Neural cell (in vitro differentiated cells): ENCODE measurements at regions not wholly inside any gene's neighbourhood (a gene's known extent, or its start where the extent isn't known, plus 50 kb on each side); places are given as distances from the start of the nearest gene placed in this dataset.

ENCODE experiments used
- H2AFZ ChIP-seq: fragments of 200-600, 300-800 bp; sonication (generic), shearing (Covaris generic); 2 replicates; pipeline ENCODE4 v1.6.0; 2014; ENCODE audit warnings: low read depth, mild to moderate bottlenecking, antibody characterized with exemption, low read length, moderate library complexity
- H3F3A ChIP-seq: fragments of 200-600 bp; shearing (Covaris generic); 2 replicates; pipeline ENCODE4 v1.6.1; 2016; ENCODE audit warnings: mild to moderate bottlenecking, moderate library complexity, mixed read lengths, antibody characterized with exemption, low read length; ENCODE audit not compliant: insufficient read depth, poor library complexity, severe bottlenecking
- H3K27ac ChIP-seq: fragments of 200-600, 300-800 bp; sonication (generic), shearing (Covaris generic); 2 replicates; pipeline ENCODE4 v1.5.1; 2014; ENCODE audit warnings: mild to moderate bottlenecking, low read length, moderate library complexity
- H3K27me3 ChIP-seq: fragments of 300-800, 200-600 bp; sonication (generic), shearing (Covaris generic); 2 replicates; pipeline ENCODE4 v1.6.0; 2014; ENCODE audit warnings: mild to moderate bottlenecking, low read depth, low read length, moderate library complexity; ENCODE audit not compliant: insufficient read depth
- H3K36me3 ChIP-seq: fragments of 300-800, 200-600 bp; sonication (generic), shearing (Covaris generic); 2 replicates; pipeline ENCODE4 v1.5.1; 2014; ENCODE audit warnings: mild to moderate bottlenecking, antibody characterized with exemption, low read length, moderate library complexity; ENCODE audit not compliant: insufficient read depth
- H3K4me2 ChIP-seq: fragments of 300-800, 200-600 bp; sonication (generic), shearing (Covaris generic); 2 replicates; pipeline ENCODE4 v1.6.0; 2014; ENCODE audit warnings: mild to moderate bottlenecking, low read length
- H3K4me3 ChIP-seq: fragments of 300-800, 200-600 bp; sonication (generic), shearing (Covaris generic); 2 replicates; pipeline ENCODE4 v1.5.1; 2014; ENCODE audit warnings: mild to moderate bottlenecking, low read length, moderate library complexity
- H3K79me2 ChIP-seq: fragments of 200-600 bp; shearing (Covaris generic); replicated peaks from 2 replicates; pipeline ENCODE4 v1.6.0; 2014; ENCODE audit warnings: mild to moderate bottlenecking, low read length, moderate library complexity; ENCODE audit not compliant: insufficient read depth
- H3K9ac ChIP-seq: fragments of 300-800, 200-600 bp; sonication (generic), shearing (Covaris generic); 2 replicates; pipeline ENCODE4 v1.6.1; 2016; ENCODE audit warnings: mild to moderate bottlenecking, low read length, mixed read lengths
- H3K9me2 ChIP-seq: fragments of 200-600 bp; shearing (Covaris generic); 2 replicates; pipeline ENCODE4 v1.6.1; 2016; ENCODE audit warnings: mild to moderate bottlenecking, low read length, mixed read lengths; ENCODE audit not compliant: insufficient read depth
- H3K9me3 ChIP-seq: fragments of 200-600, 300-800 bp; sonication (generic), shearing (Covaris generic); 2 replicates; pipeline ENCODE4 v1.6.1; 2016; ENCODE audit warnings: mild to moderate bottlenecking, mixed run types, low read length, moderate library complexity, mixed read lengths
- H4K20me1 ChIP-seq: fragments of 200-600 bp; shearing (Covaris generic); 2 replicates; pipeline ENCODE4 v1.6.1; 2016; ENCODE audit warnings: mild to moderate bottlenecking, mixed run types; ENCODE audit not compliant: insufficient read depth
- EP300 ChIP-seq: fragments of 450-650 bp; conservative IDR thresholded peaks from 2 replicates; pipeline ENCODE4 v1.6.1; 2014; ENCODE audit warnings: antibody characterized with exemption, mild to moderate bottlenecking, moderate library complexity; ENCODE audit not compliant: poor library complexity, severe bottlenecking
- EZH2 ChIP-seq: fragments of 200-600, 300-800 bp; shearing (Covaris generic), sonication (generic); IDR thresholded peaks from 2 replicates; pipeline ENCODE4 v1.6.1; 2014; ENCODE audit warnings: antibody characterized with exemption, low read length, borderline replicate concordance, mild to moderate bottlenecking; ENCODE audit not compliant: insufficient read depth, poor library complexity, severe bottlenecking
- MXI1 ChIP-seq: fragments of 450-650 bp; conservative IDR thresholded peaks from 2 replicates; pipeline ENCODE4 v1.6.1; 2014; ENCODE audit warnings: antibody characterized with exemption, mild to moderate bottlenecking; ENCODE audit not compliant: poor library complexity, severe bottlenecking
- POLR2AphosphoS5 ChIP-seq: IDR thresholded peaks from 2 replicates; pipeline ENCODE4 v1.6.1; 2012
- RAD21 ChIP-seq: fragments of 450-650 bp; conservative IDR thresholded peaks from 2 replicates; pipeline ENCODE4 v1.6.1; 2014; ENCODE audit warnings: antibody characterized with exemption, mild to moderate bottlenecking, moderate library complexity
- SMC3 ChIP-seq: fragments of 450-650 bp; conservative IDR thresholded peaks from 2 replicates; pipeline ENCODE4 v1.6.1; 2014; ENCODE audit warnings: antibody characterized with exemption, mild to moderate bottlenecking, moderate library complexity; ENCODE audit not compliant: poor library complexity
- TAF1 ChIP-seq: IDR thresholded peaks from 2 replicates; pipeline ENCODE4 v1.6.1; 2012; ENCODE audit warnings: low read depth
- TF ChIP-seq, protein P1 (sequence below): fragments of 450-650 bp; IDR thresholded peaks from 2 replicates; pipeline ENCODE4 v1.5.1; 2014; ENCODE audit warnings: antibody characterized with exemption, mild to moderate bottlenecking, moderate library complexity; ENCODE audit not compliant: poor library complexity, severe bottlenecking
- TF ChIP-seq, protein P2 (sequence below): IDR thresholded peaks from 2 replicates; pipeline ENCODE4 v1.6.1; 2012; ENCODE audit warnings: borderline replicate concordance

DNA sequence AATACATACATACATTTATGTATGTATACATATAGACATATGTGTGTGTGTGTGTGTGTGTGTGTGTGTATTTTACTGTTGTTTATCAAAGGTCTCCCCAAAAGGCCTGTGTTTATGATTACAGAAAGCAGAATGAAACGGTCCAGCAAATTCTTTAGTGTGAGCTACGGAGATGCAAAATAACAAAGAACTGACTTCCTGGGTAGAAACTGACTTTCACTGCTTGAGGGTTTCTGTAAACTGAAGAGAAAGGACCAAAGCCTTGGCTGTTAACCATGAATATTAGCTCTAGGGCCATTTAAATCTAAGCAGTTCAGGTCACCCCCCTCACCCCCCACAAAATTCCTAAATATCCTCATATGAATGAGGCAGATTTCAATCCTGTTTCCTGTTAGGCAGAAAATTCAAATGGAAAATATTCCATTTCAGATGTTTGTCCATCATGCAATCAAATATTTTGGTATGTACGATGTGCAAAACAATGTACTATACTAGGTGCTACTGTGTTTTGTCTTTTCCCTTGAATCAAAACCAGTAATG is 213.2 kb downstream of the TGFB2 start:
- no peaks in the 10 kb centered on the region for H3K79me2 ChIP-seq
- H3K36me3 ChIP-seq: no peaks in the 10 kb centered on the region
- H3F3A ChIP-seq: no peaks in the 10 kb centered on the region
- H3K27me3 ChIP-seq: no peaks in the 10 kb centered on the region
- H3K4me3 ChIP-seq: no peak overlapping the region
- H3K9me2 ChIP-seq: no peaks in the 10 kb centered on the region
- H3K4me2 ChIP-seq: no peak overlapping the region
- no peak overlapping the region for H3K27ac ChIP-seq
- H3K9me3 ChIP-seq: no peaks in the 10 kb centered on the region
- TF ChIP-seq MXI1 (no peak), POLR2AphosphoS5 (no peak), SMC3 (no peak), EZH2 (no peak), TAF1 (no peak), EP300 (no peak), RAD21 (no peak)
- TF ChIP-seq, protein P1, sequence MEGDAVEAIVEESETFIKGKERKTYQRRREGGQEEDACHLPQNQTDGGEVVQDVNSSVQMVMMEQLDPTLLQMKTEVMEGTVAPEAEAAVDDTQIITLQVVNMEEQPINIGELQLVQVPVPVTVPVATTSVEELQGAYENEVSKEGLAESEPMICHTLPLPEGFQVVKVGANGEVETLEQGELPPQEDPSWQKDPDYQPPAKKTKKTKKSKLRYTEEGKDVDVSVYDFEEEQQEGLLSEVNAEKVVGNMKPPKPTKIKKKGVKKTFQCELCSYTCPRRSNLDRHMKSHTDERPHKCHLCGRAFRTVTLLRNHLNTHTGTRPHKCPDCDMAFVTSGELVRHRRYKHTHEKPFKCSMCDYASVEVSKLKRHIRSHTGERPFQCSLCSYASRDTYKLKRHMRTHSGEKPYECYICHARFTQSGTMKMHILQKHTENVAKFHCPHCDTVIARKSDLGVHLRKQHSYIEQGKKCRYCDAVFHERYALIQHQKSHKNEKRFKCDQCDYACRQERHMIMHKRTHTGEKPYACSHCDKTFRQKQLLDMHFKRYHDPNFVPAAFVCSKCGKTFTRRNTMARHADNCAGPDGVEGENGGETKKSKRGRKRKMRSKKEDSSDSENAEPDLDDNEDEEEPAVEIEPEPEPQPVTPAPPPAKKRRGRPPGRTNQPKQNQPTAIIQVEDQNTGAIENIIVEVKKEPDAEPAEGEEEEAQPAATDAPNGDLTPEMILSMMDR: no peak
- TF ChIP-seq, protein P2, sequence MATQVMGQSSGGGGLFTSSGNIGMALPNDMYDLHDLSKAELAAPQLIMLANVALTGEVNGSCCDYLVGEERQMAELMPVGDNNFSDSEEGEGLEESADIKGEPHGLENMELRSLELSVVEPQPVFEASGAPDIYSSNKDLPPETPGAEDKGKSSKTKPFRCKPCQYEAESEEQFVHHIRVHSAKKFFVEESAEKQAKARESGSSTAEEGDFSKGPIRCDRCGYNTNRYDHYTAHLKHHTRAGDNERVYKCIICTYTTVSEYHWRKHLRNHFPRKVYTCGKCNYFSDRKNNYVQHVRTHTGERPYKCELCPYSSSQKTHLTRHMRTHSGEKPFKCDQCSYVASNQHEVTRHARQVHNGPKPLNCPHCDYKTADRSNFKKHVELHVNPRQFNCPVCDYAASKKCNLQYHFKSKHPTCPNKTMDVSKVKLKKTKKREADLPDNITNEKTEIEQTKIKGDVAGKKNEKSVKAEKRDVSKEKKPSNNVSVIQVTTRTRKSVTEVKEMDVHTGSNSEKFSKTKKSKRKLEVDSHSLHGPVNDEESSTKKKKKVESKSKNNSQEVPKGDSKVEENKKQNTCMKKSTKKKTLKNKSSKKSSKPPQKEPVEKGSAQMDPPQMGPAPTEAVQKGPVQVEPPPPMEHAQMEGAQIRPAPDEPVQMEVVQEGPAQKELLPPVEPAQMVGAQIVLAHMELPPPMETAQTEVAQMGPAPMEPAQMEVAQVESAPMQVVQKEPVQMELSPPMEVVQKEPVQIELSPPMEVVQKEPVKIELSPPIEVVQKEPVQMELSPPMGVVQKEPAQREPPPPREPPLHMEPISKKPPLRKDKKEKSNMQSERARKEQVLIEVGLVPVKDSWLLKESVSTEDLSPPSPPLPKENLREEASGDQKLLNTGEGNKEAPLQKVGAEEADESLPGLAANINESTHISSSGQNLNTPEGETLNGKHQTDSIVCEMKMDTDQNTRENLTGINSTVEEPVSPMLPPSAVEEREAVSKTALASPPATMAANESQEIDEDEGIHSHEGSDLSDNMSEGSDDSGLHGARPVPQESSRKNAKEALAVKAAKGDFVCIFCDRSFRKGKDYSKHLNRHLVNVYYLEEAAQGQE: no peak
- no peak overlapping the region for H3K9ac ChIP-seq
- H2AFZ ChIP-seq: no peak overlapping the region
- H4K20me1 ChIP-seq: no peaks in the 10 kb centered on the region

DNA sequence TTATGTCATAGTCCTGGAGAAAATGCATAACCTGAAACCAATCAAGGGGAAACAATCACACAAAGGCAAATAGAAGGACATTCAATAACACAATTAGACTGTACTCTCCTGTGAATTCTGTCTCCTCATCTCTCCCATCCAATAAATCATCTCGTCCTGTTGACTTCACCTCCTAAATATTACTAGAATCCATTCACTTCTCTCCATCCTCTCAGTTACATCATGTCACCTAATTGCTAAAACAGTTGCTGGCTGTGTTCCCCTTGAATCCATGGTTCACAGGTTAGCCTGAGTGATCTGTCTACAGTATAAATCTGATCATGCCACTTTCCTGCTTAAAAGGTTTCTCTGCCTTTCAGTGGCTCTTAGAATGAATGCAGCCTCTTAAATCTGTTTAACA is 220.2 kb downstream of the TGFB2 start:
- Histone ChIP-seq H3K27ac (no peak overlapping the region), H3K4me2 (no peak overlapping the region), H3K9me3 (no peaks in the 10 kb centered on the region), H3K9ac (no peak overlapping the region), H4K20me1 (no peaks in the 10 kb centered on the region), H3K9me2 (no peaks in the 10 kb centered on the region), H3K36me3 (no peaks in the 10 kb centered on the region), H3K79me2 (no peaks in the 10 kb centered on the region), H3F3A (no peaks in the 10 kb centered on the region), H3K27me3 (no peaks in the 10 kb centered on the region), H3K4me3 (no peak overlapping the region), H2AFZ (no peak overlapping the region)
- TF ChIP-seq MXI1 (no peak), SMC3 (no peak), RAD21 (no peak), EZH2 (no peak), TAF1 (no peak), EP300 (no peak), POLR2AphosphoS5 (no peak)
- TF ChIP-seq, protein P2: no peak
- TF ChIP-seq, protein P1: no peak
